GM12878 (cell line): ENCODE measurements at regions not wholly inside any gene's neighbourhood (a gene's known extent, or its start where the extent isn't known, plus 50 kb on each side); places are given as distances from the start of the nearest gene placed in this dataset.

ENCODE experiments used
- ATAC-seq: fragments of 200-7000 bp; cut with Tn5 transposase; 3 replicates; pipeline ENCODE4 v1.9.1; 2020; ENCODE audit warnings: mild to moderate bottlenecking, moderate library complexity
- BruUV-seq: library from RNA; stranded (reverse); fragments of 400-500 nt; replicated peaks from 2 replicates; lab custom pipeline; 2021; lab: Mats Ljungman, UMichigan
- CTCF ChIA-PET: fragments of 300-600 bp; sonication (Branson Sonifier 250); formaldehyde crosslinking; extraction: SDS; loops from one replicate; lab custom pipeline; 2021; ENCODE audit warnings: inconsistent platforms; lab: Yijun Ruan, JAX
- POLR2A ChIA-PET: fragments of 350-600 bp; formaldehyde crosslinking; extraction: SDS; loops from one replicate; lab custom pipeline; 2021; ENCODE audit warnings: inconsistent platforms; lab: Charles Lee
- RAD21 ChIA-PET: fragments of 300-600 bp; sonication (Branson Sonifier 250); formaldehyde crosslinking; loops from one replicate; lab custom pipeline; 2023; ENCODE audit warnings: antibody characterized with exemption; ENCODE audit not compliant: unreplicated experiment; lab: Charles Lee
- SMC1A ChIA-PET: fragments of 300-600 bp; sonication (Branson Sonifier 250); formaldehyde crosslinking; loops from one replicate; lab custom pipeline; 2023; ENCODE audit not compliant: unreplicated experiment, uncharacterized antibody; lab: Charles Lee
- DNase-seq: peaks from one replicate; pipeline ENCODE4 v3.0.0-alpha.2; 2011; ENCODE audit warnings: low read depth, low spot score
- FAIRE-seq: peaks from 3 replicates; lab custom pipeline; 2011; peaks lifted over from hg19 to GRCh38; lab: Jason Lieb, UNC
- H2AFZ ChIP-seq: 2 replicates; pipeline ENCODE4 v1.6.0; 2011; ENCODE audit warnings: low read depth, low read length, control low read depth; ENCODE audit not compliant: control insufficient read depth
- H3K27ac ChIP-seq: 2 replicates; pipeline ENCODE4 v1.5.1; 2011; ENCODE audit warnings: control low read depth; ENCODE audit not compliant: control insufficient read depth, insufficient read depth
- H3K27me3 ChIP-seq, 2 experiments: replicated peaks in 1 of 2; 2 replicates each; pipeline versions ENCODE4 v1.6.0 to v1.6.1; 2011; ENCODE audit warnings: low read length in 1 of 2; ENCODE audit not compliant: control insufficient read depth in 2 of 2, insufficient read depth in 2 of 2
- H3K36me3 ChIP-seq, 2 experiments: 2 replicates each; pipeline ENCODE4 v1.5.1; 2011; ENCODE audit warnings: low read length in 1 of 2; ENCODE audit not compliant: control insufficient read depth in 2 of 2, insufficient read depth in 2 of 2
- H3K4me1 ChIP-seq: 2 replicates; pipeline ENCODE4 v1.6.1; 2011; ENCODE audit warnings: mild to moderate bottlenecking, low read length, moderate library complexity, mixed read lengths; ENCODE audit not compliant: control insufficient read depth, insufficient read depth
- H3K4me2 ChIP-seq: 2 replicates; pipeline ENCODE4 v1.6.0; 2011; ENCODE audit warnings: control low read depth; ENCODE audit not compliant: control insufficient read depth, insufficient read depth
- H3K4me3 ChIP-seq: fragments of 200-600 bp; sonication (generic); 2 replicates; pipeline ENCODE4 v1.5.1; 2016
- H3K79me2 ChIP-seq: 2 replicates; pipeline ENCODE4 v1.6.0; 2011; ENCODE audit warnings: low read length; ENCODE audit not compliant: control insufficient read depth, insufficient read depth
- H3K9ac ChIP-seq: 2 replicates; pipeline ENCODE4 v1.8.0; 2011; ENCODE audit warnings: low read length, control low read depth, mixed read lengths; ENCODE audit not compliant: control insufficient read depth, insufficient read depth
- H3K9me3 ChIP-seq: replicated peaks from 3 replicates; pipeline ENCODE4 v1.5.1; 2011; ENCODE audit warnings: mild to moderate bottlenecking, low read length; ENCODE audit not compliant: control insufficient read depth, insufficient read depth
- H4K20me1 ChIP-seq: 2 replicates; pipeline ENCODE4 v1.6.0; 2011; ENCODE audit not compliant: control insufficient read depth, insufficient read depth
- ASH2L ChIP-seq: fragments of 300-600, 200-600 bp; sonication (generic); IDR thresholded peaks from 2 replicates; pipeline ENCODE4 v1.6.1; 2017; ENCODE audit warnings: low read depth, mild to moderate bottlenecking, borderline replicate concordance
- BCL3 ChIP-seq: IDR thresholded peaks from 2 replicates; pipeline ENCODE4 v1.6.1; 2011; ENCODE audit warnings: borderline replicate concordance, low read depth, mild to moderate bottlenecking, moderate library complexity, low read length; ENCODE audit not compliant: insufficient read depth, poor library complexity, severe bottlenecking
- BMI1 ChIP-seq: fragments of 450-650 bp; IDR thresholded peaks from 2 replicates; pipeline ENCODE4 v1.6.1; 2016; ENCODE audit warnings: mild to moderate bottlenecking, moderate library complexity, borderline replicate concordance
- CREM ChIP-seq: IDR thresholded peaks from 2 replicates; pipeline ENCODE4 v1.6.1; 2014; ENCODE audit warnings: antibody characterized with exemption, low read depth
- EGR1 ChIP-seq, 2 experiments: IDR thresholded peaks; 1 replicate in 1 of 2; 2 replicates in 1 of 2; pipeline ENCODE4 v1.6.1; 2011 to 2012; ENCODE audit warnings: low read depth in 2 of 2, low read length in 2 of 2, borderline replicate concordance in 1 of 2, mild to moderate bottlenecking in 1 of 2, moderate library complexity in 1 of 2
- EZH2 ChIP-seq: IDR thresholded peaks from 2 replicates; pipeline ENCODE4 v1.6.1; 2012; ENCODE audit warnings: low read depth, mild to moderate bottlenecking, control low read depth, inconsistent platforms, low read length, borderline replicate concordance; ENCODE audit not compliant: control insufficient read depth
- FOS ChIP-seq: IDR thresholded peaks from 3 replicates; pipeline ENCODE4 v1.6.1; 2011; ENCODE audit warnings: borderline replicate concordance; ENCODE audit not compliant: insufficient read length; ENCODE audit errors: extremely low read depth
- GABPA ChIP-seq: IDR thresholded peaks from 2 replicates; pipeline ENCODE4 v1.6.1; 2014; ENCODE audit warnings: antibody characterized with exemption, low read depth, mild to moderate bottlenecking, inconsistent platforms
- MTA3 ChIP-seq: IDR thresholded peaks from 2 replicates; pipeline ENCODE4 v1.6.1; 2012; ENCODE audit warnings: low read length, inconsistent platforms, borderline replicate concordance
- MYC ChIP-seq: IDR thresholded peaks from 2 replicates; pipeline ENCODE4 v1.6.1; 2011; ENCODE audit warnings: mild to moderate bottlenecking, low read length, moderate library complexity, inconsistent platforms; ENCODE audit not compliant: insufficient read depth, insufficient replicate concordance, insufficient read length, severe bottlenecking
- SIN3A ChIP-seq: IDR thresholded peaks from 2 replicates; pipeline ENCODE4 v1.6.1; 2012; ENCODE audit warnings: low read depth, low read length, improper control_type of control experiment
- SKIL ChIP-seq: fragments of 450-650 bp; IDR thresholded peaks from 2 replicates; pipeline ENCODE4 v1.6.1; 2017; ENCODE audit warnings: mild to moderate bottlenecking, low read depth, inconsistent platforms; ENCODE audit not compliant: poor library complexity, severe bottlenecking
- SMARCA5 ChIP-seq: fragments of 450-650 bp; IDR thresholded peaks from 2 replicates; pipeline ENCODE4 v1.6.1; 2017; ENCODE audit warnings: mild to moderate bottlenecking
- SUPT20H ChIP-seq: IDR thresholded peaks from 2 replicates; pipeline ENCODE4 v1.6.1; 2011; ENCODE audit warnings: low read depth, mild to moderate bottlenecking, low read length, moderate library complexity, borderline replicate concordance; ENCODE audit not compliant: control insufficient read depth
- YY1 ChIP-seq: IDR thresholded peaks from 2 replicates; pipeline ENCODE4 v1.6.1; 2011; ENCODE audit warnings: low read depth, mild to moderate bottlenecking, low read length
- ZBTB4 ChIP-seq: fragments of 450-650 bp; formaldehyde crosslinking; IDR thresholded peaks from 2 replicates; pipeline ENCODE4 v1.4.0; 2022; ENCODE audit warnings: mild to moderate bottlenecking, moderate library complexity
- ZNF274 ChIP-seq: IDR thresholded peaks from one replicate; pipeline ENCODE4 v1.8.0; 2011; ENCODE audit not compliant: insufficient read length, insufficient read depth
- in situ Hi-C: fragments of 300-500 bp; cut with MboI; formaldehyde crosslinking; loops from 9 replicates; pipeline ENCODE4 v1.14.3; 2018; ENCODE audit warnings: mixed read lengths
- intact Hi-C: fragments of 100-400 bp; cut with micrococcal nuclease; formaldehyde crosslinking; loops from one replicate; pipeline ENCODE4 v1.14.2; 2022; ENCODE audit not compliant: unreplicated experiment

- ChIA-PET CTCF (interaction anchor here (0.7 kb wide), 1 partner anchor 11 kb away, joined by 3 read pairs; no protein-coding TSS in a partner anchor), POLR2A (no interaction called here), RAD21 (no interaction called here), SMC1A (no interaction called here)
- TF ChIP-seq EZH2 (no peak), SKIL (no peak), ZNF274 (no peak), MYC (no peak), MTA3 (no peak), ZBTB4 (CRISPR knock-in tag) (no peak), SUPT20H (no peak), YY1 (no peak), CREM (no peak), FOS (no peak), GABPA (no peak), BCL3 (no peak), SMARCA5 (no peak), EGR1 (IDR thresholded peaks at IDR 0.05; ENCODE audit: borderline replicate concordance in 1 of 2, low read depth in 2 of 2, low read length in 2 of 2) (no peak), ASH2L (no peak), SIN3A (no peak), BMI1 (no peak)
- H3K36me3 ChIP-seq: no peaks in the 10 kb centered on the region
- H3K4me2 ChIP-seq: no peak overlapping the region
- H3K27me3 ChIP-seq: no peaks in the 10 kb centered on the region
- no peak overlapping the region for H3K9ac ChIP-seq
- DNase-seq (no peak), FAIRE-seq (no peak), ATAC-seq (no peak)
- H3K9me3 ChIP-seq: no peaks in the 10 kb centered on the region
- intact Hi-C loops (no loop called here), in situ Hi-C loops (no loop called here)
- H3K27ac ChIP-seq: no peak overlapping the region
- no peaks in the 10 kb centered on the region for H3K4me1 ChIP-seq
- H2AFZ ChIP-seq: no peak overlapping the region
- BruUV-seq: no TSS peak
- H4K20me1 ChIP-seq: no peaks in the 10 kb centered on the region
- H3K4me3 ChIP-seq: no peak overlapping the region
- no peaks in the 10 kb centered on the region for H3K79me2 ChIP-seq
These were observed 384.2 kb upstream of the CDH10 start for GRCh38 chr5:25029004-25029403.
